GM19328 (cell line): ENCODE measurements at regions not wholly inside any gene's neighbourhood (a gene's known extent, or its start where the extent isn't known, plus 50 kb on each side); places are given as distances from the start of the nearest gene placed in this dataset.
A peak's percentile ranks its signal among the peaks of the same experiment; 100 is the strongest.

Experiments
- ATAC-seq: cut with Tn5 transposase; IDR thresholded peaks from one replicate; pipeline ENCODE4 v1.9.1; 2021; ENCODE audit warnings: mild to moderate bottlenecking, moderate library complexity; ENCODE audit not compliant: unreplicated experiment

DNA sequence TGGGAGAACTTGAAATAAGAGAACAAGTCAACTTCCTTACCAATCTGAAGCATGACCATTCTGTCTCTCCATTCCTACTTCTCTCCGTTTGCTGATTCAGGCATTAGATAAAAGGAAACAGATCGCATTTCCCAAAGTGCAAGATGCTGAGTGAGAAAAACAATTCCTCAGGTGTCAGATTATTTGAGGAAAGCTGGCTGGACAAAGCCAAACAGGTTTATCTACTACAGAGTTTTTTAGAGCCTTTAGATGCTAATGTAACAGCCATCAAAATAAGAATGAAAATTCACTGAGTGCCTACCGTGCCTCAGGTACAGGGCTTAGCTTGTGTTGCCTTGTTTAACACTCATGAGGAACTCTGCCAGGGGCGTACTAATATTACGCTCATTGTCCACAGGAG is 135.9 kb upstream of the MBL2 start:
- ATAC-seq: no peak

DNA sequence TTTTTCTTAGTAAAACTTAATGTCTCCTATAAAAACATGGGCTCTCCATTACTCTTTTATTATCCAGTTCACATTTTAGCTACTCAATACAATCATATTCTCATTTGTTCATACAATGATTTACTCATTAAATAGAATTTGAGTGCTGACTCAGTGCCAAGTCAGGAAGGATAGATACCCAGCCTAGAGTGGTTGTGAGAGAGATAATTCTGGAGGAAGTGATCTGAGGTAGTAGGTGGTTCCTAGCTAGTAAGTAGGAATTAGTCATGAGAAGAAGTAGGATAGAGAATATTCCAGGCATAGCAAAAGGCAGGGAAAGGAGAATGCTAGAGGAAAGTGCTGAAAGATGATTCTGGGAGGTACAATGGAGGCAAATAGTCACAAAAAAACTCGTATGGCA is 133.5 kb upstream of the MBL2 start:
- no peak for ATAC-seq

DNA sequence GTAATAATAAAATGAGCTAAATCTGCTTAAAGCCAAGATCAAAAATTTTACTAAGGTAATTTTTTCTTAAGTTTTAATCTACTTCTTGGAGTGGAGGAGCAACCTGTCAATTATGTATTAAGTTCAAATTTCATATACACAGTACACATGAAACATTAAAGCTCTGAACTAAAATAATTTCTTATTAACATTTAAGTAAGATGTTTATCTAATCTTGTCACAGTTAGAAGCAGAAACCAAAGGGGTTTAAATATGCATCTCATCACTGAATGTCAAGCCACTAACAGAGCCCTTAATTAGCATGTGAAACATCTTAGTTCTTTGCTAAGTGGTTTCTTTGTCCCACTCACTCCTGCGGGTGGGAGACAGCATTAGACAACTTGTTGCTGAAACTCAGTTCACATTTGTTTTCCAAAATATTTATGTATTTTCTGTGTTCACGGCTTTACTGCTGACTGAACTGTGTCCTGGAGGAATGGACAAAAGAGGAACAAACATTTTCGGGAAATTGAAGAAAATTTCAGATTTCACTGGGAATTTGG is 130.9 kb upstream of the MBL2 start:
- no peak for ATAC-seq

DNA sequence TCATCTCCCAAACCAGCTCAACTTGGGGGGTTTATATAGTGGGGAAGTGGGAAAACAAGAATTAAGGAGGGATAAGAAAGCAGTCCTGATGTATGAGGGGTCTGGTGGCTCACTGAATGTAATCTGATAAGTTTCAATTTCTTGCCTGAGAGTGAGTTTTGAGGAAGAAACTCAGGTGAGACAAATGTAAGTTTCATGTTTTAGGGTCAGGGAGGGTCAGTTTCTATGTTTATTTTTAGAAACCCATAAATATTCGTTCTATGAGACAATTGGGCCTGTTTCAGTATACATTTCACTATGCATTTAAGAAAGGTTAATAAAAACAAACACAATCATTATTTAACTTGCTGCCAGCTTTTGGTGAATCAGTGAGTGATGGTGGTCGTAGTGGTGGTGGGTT is 128.0 kb upstream of the MBL2 start:
- peak; percentile 46 for ATAC-seq

DNA sequence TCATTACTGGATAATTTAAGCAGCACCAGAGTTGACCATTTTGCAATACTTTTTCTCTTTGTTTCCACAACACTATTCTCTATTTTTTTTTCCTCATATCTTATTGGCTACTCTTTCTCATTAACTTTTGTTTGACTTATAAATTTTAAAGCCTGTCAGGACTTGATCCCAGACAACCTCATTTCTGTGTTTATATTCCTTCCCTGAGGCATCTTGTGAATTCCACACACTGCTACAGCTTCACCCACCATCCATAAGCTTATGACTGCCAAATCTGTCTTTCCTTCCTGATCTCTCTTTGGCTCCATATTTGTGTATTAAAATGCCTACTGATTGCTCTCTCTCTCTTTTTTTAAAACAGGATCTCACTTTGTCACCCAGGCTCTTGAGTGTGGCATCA is 124.6 kb upstream of the MBL2 start:
- no peak for ATAC-seq

DNA sequence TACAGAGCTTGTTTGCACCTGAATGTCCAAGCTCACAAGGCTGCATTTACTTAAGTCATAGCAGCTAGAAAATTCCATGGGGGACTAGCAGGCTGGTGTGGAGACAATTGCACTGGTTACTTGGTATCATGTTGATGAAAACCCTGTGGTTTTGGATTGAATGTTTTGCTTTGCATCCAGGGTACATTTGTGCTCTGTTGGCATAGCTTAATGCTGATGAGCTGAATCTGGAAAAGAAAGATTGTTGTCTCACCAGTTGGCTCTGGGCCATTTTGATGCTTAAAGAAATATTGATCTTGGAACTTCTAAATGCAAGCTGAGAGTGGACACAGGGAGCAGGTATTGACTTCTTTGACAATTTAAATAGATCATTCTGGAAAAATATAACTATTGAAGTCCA is 122.5 kb upstream of the MBL2 start:
- no peak for ATAC-seq

DNA sequence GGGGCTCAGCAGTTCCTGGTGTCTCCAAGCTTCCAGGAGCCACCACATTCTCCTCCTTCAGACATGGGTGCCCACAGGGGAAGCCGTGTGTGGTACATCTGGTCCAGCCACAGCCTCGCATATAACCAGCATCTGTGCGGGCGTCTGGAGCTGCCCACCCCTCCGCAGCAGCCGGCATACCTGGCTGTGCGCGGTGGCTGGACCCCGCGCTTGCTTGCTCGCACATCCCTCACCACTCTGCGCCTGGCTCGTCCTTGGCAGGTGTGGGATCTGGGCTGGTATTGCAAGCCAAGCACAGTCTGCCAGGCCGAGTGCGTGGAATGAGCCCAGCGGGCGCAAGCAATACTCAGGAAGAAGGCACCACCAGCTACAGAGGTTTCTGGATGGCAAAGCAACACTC is 117.7 kb upstream of the MBL2 start:
- ATAC-seq: no peak

DNA sequence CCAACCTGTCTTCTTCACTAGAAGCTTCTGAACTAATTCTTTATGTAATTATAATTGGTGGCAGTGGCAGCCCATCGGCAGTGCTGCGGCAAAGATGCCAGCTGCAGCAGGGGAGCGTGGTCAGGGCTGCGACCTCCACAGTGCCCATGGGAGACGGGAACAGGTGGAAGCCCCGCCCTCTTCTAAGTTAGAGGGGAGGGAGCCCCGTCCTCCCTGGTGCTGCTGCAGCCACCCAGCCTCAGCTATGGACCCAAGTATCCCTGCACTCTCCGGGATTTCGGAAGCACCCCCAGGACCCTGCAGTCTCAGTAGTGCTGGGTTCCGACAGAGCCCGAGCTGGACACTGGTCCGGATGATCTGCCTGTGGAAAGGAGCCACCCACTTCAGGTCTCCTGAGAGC is 117.0 kb upstream of the MBL2 start:
- no peak for ATAC-seq

DNA sequence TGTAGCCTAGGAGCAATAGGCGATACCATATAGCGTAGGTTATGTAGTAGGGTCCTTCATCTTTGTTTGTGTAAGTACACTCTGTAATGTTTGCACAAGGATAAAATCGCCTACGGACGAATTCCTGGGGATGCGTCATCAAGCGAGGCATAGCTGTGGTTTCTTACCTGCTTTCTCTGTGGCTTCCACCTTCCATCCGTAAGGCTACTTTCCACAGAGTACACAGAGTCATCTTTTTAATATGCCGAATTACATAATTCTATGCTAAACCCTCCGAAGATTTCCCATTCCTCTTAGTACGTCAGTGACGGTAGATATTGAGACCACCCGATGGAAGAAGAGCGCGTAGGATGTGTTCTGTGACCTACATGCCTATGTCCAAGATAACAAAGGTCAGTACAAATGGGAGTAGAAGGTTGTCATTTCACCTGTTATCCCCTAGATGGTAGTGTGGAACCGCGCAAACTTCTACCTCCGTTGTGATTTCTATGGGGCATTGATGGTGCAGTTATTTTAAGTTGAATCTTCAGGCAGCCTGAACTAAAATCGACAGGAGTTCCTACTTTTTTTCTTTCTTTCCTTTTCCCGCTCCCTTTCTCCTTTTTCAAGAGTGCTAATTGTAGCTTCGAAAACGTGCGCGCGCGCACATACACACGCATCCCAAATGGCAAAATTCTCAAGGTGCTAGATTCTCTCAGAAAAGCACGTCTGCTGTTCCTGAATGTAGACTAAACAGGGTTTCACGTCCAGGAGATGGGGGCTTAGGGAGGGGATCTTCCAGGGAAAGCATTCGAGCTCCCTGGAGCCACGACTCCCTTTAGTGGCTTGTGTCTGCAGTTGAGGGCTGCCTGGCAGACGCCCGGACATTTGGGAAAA is 111.7 kb upstream of the MBL2 start:
- peak; percentile 84 for ATAC-seq

DNA sequence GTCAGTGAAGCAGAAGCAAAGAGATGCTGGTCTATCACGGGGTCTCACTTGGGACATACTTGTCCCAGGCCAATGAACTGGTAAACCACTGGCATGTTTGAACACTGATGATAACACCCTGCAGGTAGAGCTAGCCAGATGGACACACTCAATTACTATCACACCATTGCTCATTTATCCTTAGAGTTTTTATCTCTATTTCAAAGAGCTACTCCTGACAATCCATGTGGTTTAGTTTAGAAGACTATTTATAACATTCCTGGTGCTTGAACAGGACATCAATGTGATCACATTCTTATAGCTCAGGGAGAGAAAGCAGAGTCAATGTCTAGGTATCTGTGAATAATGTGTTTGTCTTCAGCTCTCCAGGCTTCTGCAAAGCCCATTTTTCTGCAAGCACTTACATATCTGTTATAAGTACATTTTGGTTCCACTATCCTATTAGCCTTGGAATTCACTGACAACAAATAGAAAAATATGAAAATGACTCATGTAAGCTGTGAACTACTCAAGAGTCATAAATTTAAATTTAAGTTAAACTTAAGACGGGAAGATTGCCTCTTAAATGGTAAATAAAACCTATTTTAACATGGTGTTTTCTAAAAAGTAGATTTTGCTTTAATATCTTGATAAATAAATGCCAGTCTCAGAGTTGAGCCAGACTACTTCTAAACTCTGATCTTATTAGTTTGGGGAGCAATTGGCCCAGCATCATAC is 106.7 kb upstream of the MBL2 start:
- ATAC-seq: no peak

DNA sequence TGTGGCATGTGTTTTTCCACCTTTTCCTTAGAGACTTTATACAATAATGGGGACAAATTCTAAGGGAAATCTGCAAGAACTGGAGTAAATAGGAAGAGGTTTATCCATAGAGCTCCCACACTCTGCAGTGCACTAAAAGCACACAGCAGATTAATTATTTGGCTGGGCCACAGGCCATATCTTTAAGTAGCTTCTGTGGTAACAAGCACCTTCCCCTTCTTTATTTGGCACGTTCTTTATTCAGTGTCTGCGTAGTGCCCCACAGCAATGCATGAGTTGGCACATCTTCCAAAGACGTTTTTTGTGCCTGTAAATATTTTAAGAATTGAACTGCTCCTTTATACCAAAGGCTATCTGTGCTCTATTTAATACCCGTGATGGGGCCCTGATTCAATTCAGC is 104.9 kb upstream of the MBL2 start:
- ATAC-seq: no peak

DNA sequence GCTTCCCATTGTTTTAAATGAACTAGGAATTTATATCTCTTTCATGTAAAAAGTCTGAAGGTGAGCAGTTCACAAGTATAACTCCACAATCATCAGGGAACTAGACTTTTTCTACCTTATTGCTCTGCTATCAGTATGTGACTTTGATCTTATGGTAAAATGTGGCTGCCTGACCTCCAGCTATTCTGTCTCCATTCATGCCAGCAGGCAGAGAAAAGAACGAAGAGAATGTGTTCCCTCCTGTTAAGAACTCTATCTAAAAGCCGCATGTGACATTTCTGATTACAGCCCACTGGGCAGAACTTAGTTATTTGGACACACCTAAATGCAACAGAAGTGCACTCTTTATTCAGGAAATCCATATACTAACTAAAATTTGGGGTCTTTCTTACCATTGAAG is 102.8 kb upstream of the MBL2 start:
- no peak for ATAC-seq

DNA sequence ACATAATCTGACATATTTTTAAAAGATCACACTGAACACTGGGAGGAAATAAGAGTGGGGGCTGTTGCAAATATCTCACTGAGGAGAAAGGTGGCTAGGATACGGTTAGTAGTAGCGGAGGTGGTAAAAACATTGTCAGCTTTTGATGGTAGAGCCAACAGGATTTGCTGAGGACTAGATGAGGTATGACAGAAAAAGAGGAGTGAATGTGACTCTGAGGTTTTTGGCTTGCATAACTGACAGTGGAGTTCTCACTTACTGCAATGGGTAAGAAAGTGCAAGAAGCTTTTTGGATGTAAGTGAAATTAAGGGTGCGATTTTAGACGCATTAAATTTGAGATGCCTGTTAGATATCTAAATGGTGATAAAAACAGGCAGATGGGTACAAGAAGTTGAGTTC is 102.0 kb upstream of the MBL2 start:
- ATAC-seq: no peak

DNA sequence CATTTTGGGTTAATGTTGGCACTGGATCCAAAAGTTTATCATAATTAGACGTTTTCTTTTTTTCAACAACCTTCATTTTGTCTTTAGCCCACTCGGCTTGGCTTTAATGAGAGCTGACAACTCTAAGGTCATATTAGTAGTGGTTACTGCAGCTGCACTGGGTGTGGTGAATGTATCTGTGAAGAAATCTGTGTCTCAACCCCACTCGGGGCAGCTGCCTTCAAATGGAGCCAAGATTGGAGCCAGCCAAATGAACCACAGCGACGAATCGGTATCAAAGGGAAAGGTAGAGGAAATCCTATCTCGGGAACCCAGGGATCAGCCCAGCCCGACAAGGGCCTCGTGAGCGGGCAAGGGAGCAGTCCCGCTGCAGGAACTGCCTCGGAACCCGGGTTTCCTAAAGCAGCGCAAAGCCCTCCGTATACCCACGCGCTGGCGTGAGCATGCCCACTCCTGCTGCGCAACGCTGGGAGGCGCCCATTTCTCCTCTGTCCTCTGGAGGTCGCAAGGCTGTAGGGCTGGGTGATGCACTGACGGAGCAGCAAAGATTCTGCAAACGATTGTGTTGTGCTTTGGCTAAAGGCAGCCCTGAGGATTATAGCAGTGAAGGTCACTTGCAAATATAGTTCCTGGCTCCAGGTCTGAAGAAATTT is 98.7 kb upstream of the MBL2 start:
- no peak for ATAC-seq

DNA sequence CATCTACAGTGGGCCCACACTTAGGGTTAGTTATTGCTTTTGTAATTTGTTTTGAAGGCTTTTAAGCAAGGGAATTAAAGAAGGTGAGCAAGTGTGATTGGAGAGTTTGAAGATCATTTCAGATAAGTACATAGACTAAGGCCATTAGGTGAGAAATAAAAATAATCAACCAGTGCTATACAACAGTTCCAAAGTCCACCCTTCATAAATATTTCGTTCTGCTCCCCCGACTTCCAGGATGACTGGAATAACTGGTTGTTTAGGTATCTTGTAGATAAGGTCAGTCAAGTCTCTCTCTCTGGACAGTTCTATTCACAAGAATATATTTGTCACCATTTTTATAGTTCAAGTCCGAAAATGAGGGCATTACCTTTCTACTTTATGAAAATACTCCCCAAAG is 98.0 kb upstream of the MBL2 start:
- ATAC-seq: no peak

DNA sequence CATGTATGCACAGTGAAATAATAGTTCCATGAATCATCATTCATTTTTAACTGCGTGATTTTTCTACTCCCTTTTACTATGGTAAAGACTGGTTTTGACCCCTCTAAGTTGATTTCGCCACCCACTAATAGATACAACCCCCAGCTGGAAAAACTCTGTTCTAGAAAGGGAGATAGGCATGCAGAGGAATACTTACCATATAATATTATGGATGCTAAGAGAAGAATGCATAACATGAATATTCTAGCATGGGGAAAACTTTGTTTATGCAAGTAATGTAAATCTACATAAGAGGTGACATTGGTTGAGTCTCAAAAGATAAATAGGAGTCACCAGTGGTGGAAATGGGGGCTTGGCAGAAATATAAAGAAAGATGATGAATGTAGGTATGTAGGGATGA is 97.3 kb upstream of the MBL2 start:
- no peak for ATAC-seq

DNA sequence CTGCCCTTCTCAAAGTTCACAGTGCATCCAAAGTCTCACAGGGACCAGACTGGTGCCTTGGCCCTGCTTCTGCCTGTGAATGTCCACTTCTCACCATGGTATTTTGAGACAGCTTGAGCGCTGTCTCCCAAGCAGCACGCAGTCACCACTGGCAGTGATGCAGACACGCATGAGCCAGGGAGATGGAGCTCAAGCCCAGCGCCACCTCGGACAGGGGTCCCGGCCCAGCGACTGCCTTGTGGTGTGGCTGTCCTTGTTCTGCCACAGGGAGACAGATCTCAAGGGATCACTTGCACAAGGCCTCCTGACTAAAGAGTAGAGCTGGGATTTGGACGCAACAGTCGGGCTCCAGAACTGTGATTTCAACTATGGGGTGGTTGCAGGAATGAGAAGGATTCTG is 92.6 kb upstream of the MBL2 start:
- ATAC-seq: no peak

DNA sequence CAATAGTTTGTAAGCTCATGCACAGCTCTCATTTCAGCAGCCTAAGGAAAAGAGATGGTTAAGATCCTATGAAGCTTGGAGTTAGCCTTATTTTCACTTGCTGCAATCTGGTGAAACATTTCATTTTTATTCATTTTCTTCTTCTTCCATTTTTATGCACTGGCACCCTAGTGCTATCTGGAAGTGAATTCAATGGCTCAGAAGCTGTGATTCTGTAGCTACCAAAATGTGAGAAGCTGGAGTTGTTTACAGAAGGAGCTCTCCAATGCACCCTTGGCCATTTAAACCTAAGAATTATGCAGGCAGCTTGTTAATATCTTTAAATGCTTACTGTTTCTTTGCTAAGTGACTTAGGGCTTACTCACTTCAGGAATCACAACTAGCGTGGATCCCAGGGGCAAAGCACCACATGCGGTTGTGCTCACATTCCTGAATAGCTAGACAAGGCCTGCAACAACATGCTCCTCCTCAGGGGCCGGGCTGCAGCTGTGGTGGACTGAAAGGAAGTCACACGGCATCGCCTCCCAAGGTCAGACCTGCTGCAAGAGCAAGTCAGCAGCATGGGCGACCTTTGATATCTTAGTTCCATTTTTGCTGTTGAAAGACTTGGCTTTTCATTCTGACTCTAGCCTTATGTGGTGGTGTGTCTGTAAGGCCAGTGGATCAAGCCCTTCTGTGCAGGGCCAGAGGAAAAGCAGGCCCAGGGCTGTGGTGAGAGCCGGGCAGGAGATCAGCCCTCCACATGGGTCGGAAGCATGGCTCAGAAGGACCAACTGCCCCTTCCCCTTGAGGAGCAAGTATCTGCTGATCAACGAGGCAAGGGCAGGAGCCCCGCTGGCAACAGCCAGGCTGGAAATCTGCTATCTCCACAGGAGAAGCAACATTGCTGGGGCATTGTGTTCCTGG is 91.9 kb upstream of the MBL2 start:
- ATAC-seq: no peak

DNA sequence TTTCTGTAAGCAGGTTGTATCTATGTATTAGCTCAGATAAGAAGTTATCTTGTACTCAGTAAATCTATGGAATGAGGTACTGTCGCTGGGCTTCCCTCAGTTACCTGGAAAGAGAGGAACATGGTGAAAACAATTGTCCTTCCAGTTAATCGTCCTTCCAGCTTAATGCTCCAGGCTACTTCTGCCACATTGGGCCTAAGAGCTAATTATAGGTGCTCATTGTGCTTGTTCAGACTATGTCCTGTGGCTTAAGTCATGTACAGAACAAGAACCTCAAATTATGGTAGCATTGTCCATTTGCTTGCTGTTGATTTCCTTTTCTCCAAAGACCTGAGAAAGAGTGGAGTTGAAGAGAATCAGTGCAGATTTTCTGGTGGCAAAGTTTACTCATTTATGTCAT is 86.1 kb upstream of the MBL2 start:
- no peak for ATAC-seq

DNA sequence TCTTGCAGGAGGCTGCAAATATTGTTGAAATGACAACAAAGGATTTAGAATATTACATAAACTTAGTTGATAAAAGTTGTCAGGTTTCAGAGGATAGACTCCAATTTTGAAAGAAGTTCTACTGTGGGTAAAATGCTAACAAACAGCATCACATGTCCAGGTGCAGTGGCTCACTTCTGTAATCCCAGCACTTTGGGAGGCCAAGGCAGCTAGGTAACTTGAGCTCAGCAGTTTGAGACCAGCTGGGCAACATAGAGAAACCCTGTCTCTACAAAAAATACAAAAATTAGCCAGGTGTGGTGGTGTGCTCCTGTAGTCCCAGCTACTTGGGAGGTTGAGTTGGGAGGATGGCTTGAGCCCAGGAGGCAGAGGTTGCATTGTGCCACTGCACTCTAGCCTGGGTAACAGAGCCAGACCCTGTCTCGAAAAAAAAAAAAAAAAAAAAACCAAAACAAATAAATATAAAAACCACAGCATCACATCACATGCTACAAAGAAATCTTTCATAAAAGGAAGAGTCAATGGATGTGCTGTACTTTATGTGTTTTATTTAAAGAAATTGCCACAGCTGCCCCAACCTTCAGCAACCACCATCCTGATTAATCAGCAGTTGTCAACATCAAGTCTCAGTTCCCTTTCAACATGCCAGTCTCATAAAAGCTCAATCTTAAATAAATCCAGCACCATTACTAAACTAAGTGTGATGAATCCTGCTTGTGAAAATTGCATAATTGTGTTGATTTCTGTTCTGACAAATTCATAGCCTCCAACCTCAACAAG is 83.2 kb upstream of the MBL2 start:
- no peak for ATAC-seq
